H9 (cell line): ENCODE measurements at regions not wholly inside any gene's neighbourhood (a gene's known extent, or its start where the extent isn't known, plus 50 kb on each side); places are given as distances from the start of the nearest gene placed in this dataset.

ENCODE experiments used
- DNase-seq: peaks from one replicate; pipeline ENCODE4 v3.0.0-alpha.2; 2017
- H2AFZ ChIP-seq: one replicate; pipeline ENCODE4 v1.6.1; 2013; ENCODE audit warnings: mild to moderate bottlenecking, low read length, control low read depth, moderate library complexity
- H2AK5ac ChIP-seq: 2 replicates; pipeline ENCODE4 v1.6.1; 2013; ENCODE audit warnings: low read length, control low read depth, mixed read lengths; ENCODE audit not compliant: insufficient read length
- H2BK120ac ChIP-seq: one replicate; pipeline ENCODE4 v1.6.1; 2013; ENCODE audit warnings: low read depth, mild to moderate bottlenecking, low read length, control low read depth, inconsistent platforms; ENCODE audit not compliant: poor library complexity, severe bottlenecking
- H2BK12ac ChIP-seq: 2 replicates; pipeline ENCODE4 v1.6.1; 2013; ENCODE audit warnings: low read length, control low read depth, mixed read lengths, low read depth; ENCODE audit not compliant: insufficient read length
- H2BK15ac ChIP-seq: 2 replicates; pipeline ENCODE4 v1.6.1; 2013; ENCODE audit warnings: low read depth, low read length, control low read depth
- H2BK20ac ChIP-seq: one replicate; pipeline ENCODE4 v1.6.1; 2013; ENCODE audit warnings: low read depth, mild to moderate bottlenecking, low read length, control low read depth, inconsistent platforms; ENCODE audit not compliant: poor library complexity, severe bottlenecking
- H2BK5ac ChIP-seq: 2 replicates; pipeline ENCODE4 v1.6.1; 2013; ENCODE audit warnings: low read length, control low read depth, mixed read lengths; ENCODE audit not compliant: insufficient read length
- H3K14ac ChIP-seq: 2 replicates; pipeline ENCODE4 v1.6.1; 2013; ENCODE audit warnings: low read length, control low read depth; ENCODE audit not compliant: insufficient read depth
- H3K18ac ChIP-seq: 2 replicates; pipeline ENCODE4 v1.6.1; 2013; ENCODE audit warnings: low read depth, mild to moderate bottlenecking, mixed read lengths, low read length, control low read depth; ENCODE audit not compliant: insufficient read length
- H3K23ac ChIP-seq: 2 replicates; pipeline ENCODE4 v1.6.1; 2013; ENCODE audit warnings: low read length, control low read depth, mixed read lengths, low read depth; ENCODE audit not compliant: insufficient read length
- H3K23me2 ChIP-seq: 2 replicates; pipeline ENCODE4 v1.6.1; 2013; ENCODE audit warnings: low read depth, mild to moderate bottlenecking, mixed read lengths, low read length, control low read depth; ENCODE audit not compliant: insufficient read length, poor library complexity, severe bottlenecking
- H3K27ac ChIP-seq: 2 replicates; pipeline ENCODE4 v1.5.1; 2013; ENCODE audit warnings: low read length, control low read depth, mixed read lengths, low read depth; ENCODE audit not compliant: insufficient read length
- H3K27me3 ChIP-seq: 2 replicates; pipeline ENCODE4 v1.6.1; 2013; ENCODE audit warnings: low read length, control low read depth, inconsistent platforms; ENCODE audit not compliant: insufficient read depth
- H3K4ac ChIP-seq: 2 replicates; pipeline ENCODE4 v1.6.1; 2013; ENCODE audit warnings: low read depth, mild to moderate bottlenecking, control low read depth, inconsistent platforms, low read length, moderate library complexity
- H3K4me1 ChIP-seq: 2 replicates; pipeline ENCODE4 v1.6.1; 2013; ENCODE audit warnings: low read length, control low read depth, inconsistent platforms; ENCODE audit not compliant: insufficient read depth
- H3K4me2 ChIP-seq: 2 replicates; pipeline ENCODE4 v1.6.1; 2013; ENCODE audit warnings: low read length, control low read depth, mixed read lengths; ENCODE audit not compliant: insufficient read length, insufficient read depth
- H3K56ac ChIP-seq: 2 replicates; pipeline ENCODE4 v1.6.1; 2013; ENCODE audit warnings: low read depth, mild to moderate bottlenecking, mixed read lengths, low read length, control low read depth; ENCODE audit not compliant: insufficient read length
- H3K79me1 ChIP-seq: 2 replicates; pipeline ENCODE4 v1.6.1; 2013; ENCODE audit warnings: low read depth, mild to moderate bottlenecking, moderate library complexity, low read length, control low read depth, inconsistent platforms; ENCODE audit not compliant: insufficient read depth, poor library complexity, severe bottlenecking
- H3K79me2 ChIP-seq: 2 replicates; pipeline ENCODE4 v1.6.1; 2013; ENCODE audit warnings: low read length, control low read depth, inconsistent platforms; ENCODE audit not compliant: insufficient read depth
- H3K9ac ChIP-seq: 2 replicates; pipeline ENCODE4 v1.6.1; 2013; ENCODE audit warnings: low read length, control low read depth, mixed read lengths; ENCODE audit not compliant: insufficient read length; ENCODE audit errors: extremely low read depth
- H3K9me3 ChIP-seq: one replicate; pipeline ENCODE4 v1.6.1; 2013; ENCODE audit warnings: low read depth, low read length, inconsistent platforms; ENCODE audit not compliant: control insufficient read depth
- H3T11ph ChIP-seq: one replicate; pipeline ENCODE4 v1.6.1; 2013; ENCODE audit warnings: mild to moderate bottlenecking, low read length, control low read depth, inconsistent platforms
- H4K20me1 ChIP-seq: one replicate; pipeline ENCODE4 v1.6.1; 2013; ENCODE audit not compliant: control insufficient read depth, insufficient read length, insufficient read depth
- H4K5ac ChIP-seq: 2 replicates; pipeline ENCODE4 v1.6.1; 2013; ENCODE audit warnings: low read depth, mild to moderate bottlenecking, mixed read lengths, low read length, control low read depth; ENCODE audit not compliant: insufficient read length
- H4K8ac ChIP-seq: replicated peaks from 2 replicates; pipeline ENCODE4 v1.6.1; 2013; ENCODE audit warnings: low read length, control low read depth, mixed read lengths, low read depth; ENCODE audit not compliant: insufficient read length
- H4K91ac ChIP-seq: 2 replicates; pipeline ENCODE4 v1.6.1; 2013; ENCODE audit warnings: low read depth, mild to moderate bottlenecking, moderate library complexity, mixed read lengths, low read length, control low read depth; ENCODE audit not compliant: insufficient read length
- H3K27ac Mint-ChIP-seq, 3 experiments: 2 replicates in 2 of 3; 3 replicates in 1 of 3; pipeline ENCODE4 v1.8.0; 2020 to 2021; ENCODE audit warnings: mixed read lengths in 3 of 3, mild to moderate bottlenecking in 1 of 3, moderate library complexity in 1 of 3
- H3K27me3 Mint-ChIP-seq: 2 replicates; pipeline ENCODE4 v1.8.0; 2021; ENCODE audit warnings: low read depth, mild to moderate bottlenecking, moderate library complexity, mixed read lengths
- H3K36me3 Mint-ChIP-seq, 3 experiments: 2 replicates in 2 of 3; 3 replicates in 1 of 3; pipeline ENCODE4 v1.8.0; 2020 to 2021; ENCODE audit warnings: low read depth in 3 of 3, mixed read lengths in 3 of 3; ENCODE audit not compliant: insufficient read depth in 1 of 3
- H3K4me1 Mint-ChIP-seq, 2 experiments: 2 replicates each; pipeline ENCODE4 v1.8.0; 2020; ENCODE audit warnings: mixed read lengths in 2 of 2
- H3K4me3 Mint-ChIP-seq, 2 experiments: 2 replicates in 1 of 2; 3 replicates in 1 of 2; pipeline ENCODE4 v1.8.0; 2020 to 2021; ENCODE audit warnings: mild to moderate bottlenecking in 2 of 2, mixed read lengths in 2 of 2, moderate library complexity in 1 of 2
- H3K9me3 Mint-ChIP-seq, 2 experiments: 2 replicates in 1 of 2; 3 replicates in 1 of 2; pipeline ENCODE4 v1.8.0; 2020; ENCODE audit warnings: mild to moderate bottlenecking in 2 of 2, mixed read lengths in 2 of 2, moderate library complexity in 1 of 2
- CTCF ChIP-seq: fragments of 200-600 bp; sonication (generic); conservative IDR thresholded peaks from 3 replicates; pipeline ENCODE4 v1.8.0; 2021; ENCODE audit warnings: antibody characterized with exemption, mild to moderate bottlenecking
- WGBS: extraction: QIAGEN DNeasy Blood & Tissue Kit; methylation state at CpG from one replicate; pipeline ENCODE4 v1.1.7; 2013; ENCODE audit warnings: missing lambda C conversion rate, low lambda C conversion rate, mixed read lengths; ENCODE audit not compliant: insufficient read length; ENCODE audit errors: extremely low coverage; 5-methylcytosine and 5-hydroxymethylcytosine counted together

GRCh38 chr6:98469141-98469540, 365.2 kb upstream of the POU3F2 start:
- H2BK12ac ChIP-seq: no peak overlapping the region
- H2BK5ac ChIP-seq: no peak overlapping the region
- no peak for TF ChIP-seq CTCF
- no peaks in the 10 kb centered on the region for H3K79me2 ChIP-seq
- Mint-ChIP-seq H3K36me3 (no peaks in the 10 kb centered on the region; a peak in 2 of 7 replicates), H3K9me3 (no peaks in the 10 kb centered on the region), H3K4me3 (no peak overlapping the region), H3K27ac (no peak overlapping the region; a peak in 1 of 7 replicates), H3K27me3 (no peaks in the 10 kb centered on the region; the same call in 1 of the 2 replicates), H3K4me1 (no peaks in the 10 kb centered on the region)
- no peak overlapping the region for H2BK15ac ChIP-seq
- no peaks in the 10 kb centered on the region for H3K4me1 ChIP-seq
- no peak overlapping the region for H3K9ac ChIP-seq
- no peak overlapping the region for H3K4me2 ChIP-seq
- no peaks in the 10 kb centered on the region for H3K23me2 ChIP-seq
- H3K4ac ChIP-seq: no peak overlapping the region
- H2BK120ac ChIP-seq: no peak overlapping the region
- H3K9me3 ChIP-seq: no peaks in the 10 kb centered on the region
- H4K20me1 ChIP-seq: no peaks in the 10 kb centered on the region
- H2BK20ac ChIP-seq: no peak overlapping the region
- H3K56ac ChIP-seq: no peak overlapping the region
- no peak overlapping the region for H4K91ac ChIP-seq
- no peaks in the 10 kb centered on the region for H3K79me1 ChIP-seq
- no peak overlapping the region for H3K23ac ChIP-seq
- no peak overlapping the region for H2AFZ ChIP-seq
- no peak for DNase-seq
- no peak overlapping the region for H4K8ac ChIP-seq
- H3K27me3 ChIP-seq: no peaks in the 10 kb centered on the region
- H2AK5ac ChIP-seq: no peak overlapping the region
- no peak overlapping the region for H3T11ph ChIP-seq
- H4K5ac ChIP-seq: no peak overlapping the region
- H3K14ac ChIP-seq: no peak overlapping the region
- no peak overlapping the region for H3K18ac ChIP-seq
- no peak overlapping the region for H3K27ac ChIP-seq
- no CpG with 5 or more reads among the region's 2 CpGs for WGBS
